Liver (tissue), 8 donors: ENCODE measurements at regions not wholly inside any gene's neighbourhood (a gene's known extent, or its start where the extent isn't known, plus 50 kb on each side); places are given as distances from the start of the nearest gene placed in this dataset.

ENCODE experiments used
- DNase-seq: peaks from one replicate; pipeline ENCODE4 v3.0.0-alpha.2; 2017; ENCODE audit warnings: low spot score
- H3K27ac ChIP-seq, 2 donors: one replicate each; pipeline ENCODE4 v1.7.0; 2013; ENCODE audit warnings: inconsistent platforms in 2 of 2, low read length in 2 of 2, control low read depth in 1 of 2, low read depth in 1 of 2, mild to moderate bottlenecking in 1 of 2
- H3K27me3 ChIP-seq, 4 donors: one replicate each; pipeline versions ENCODE4 v1.6.1 to v1.7.0; 2013; ENCODE audit warnings: low read length in 3 of 4, inconsistent platforms in 1 of 4, mild to moderate bottlenecking in 1 of 4, moderate library complexity in 1 of 4; ENCODE audit not compliant: control insufficient read depth in 4 of 4, insufficient read depth in 4 of 4
- H3K36me3 ChIP-seq, 4 donors: one replicate each; pipeline versions ENCODE4 v1.6.1 to v1.7.0; 2013; ENCODE audit warnings: low read length in 3 of 4, mild to moderate bottlenecking in 3 of 4, low read depth in 1 of 4, moderate library complexity in 1 of 4; ENCODE audit not compliant: control insufficient read depth in 4 of 4, insufficient read depth in 3 of 4
- H3K4me1 ChIP-seq, 4 donors: one replicate each; pipeline versions ENCODE4 v1.6.1 to v1.7.0; 2013; ENCODE audit warnings: low read length in 3 of 4, mild to moderate bottlenecking in 3 of 4, moderate library complexity in 1 of 4; ENCODE audit not compliant: control insufficient read depth in 4 of 4, insufficient read depth in 4 of 4
- H3K4me3 ChIP-seq, 3 donors: one replicate each; pipeline versions ENCODE4 v1.6.1 to v1.7.0; 2013; ENCODE audit warnings: low read length in 3 of 3, control low read depth in 1 of 3, low read depth in 1 of 3, mild to moderate bottlenecking in 1 of 3
- H3K9ac ChIP-seq, 2 donors: one replicate each; pipeline ENCODE4 v1.7.0; 2013; ENCODE audit warnings: low read length in 2 of 2, mild to moderate bottlenecking in 2 of 2, moderate library complexity in 2 of 2, control low read depth in 1 of 2, low read depth in 1 of 2
- H3K9me3 ChIP-seq, 4 donors: one replicate each; pipeline versions ENCODE4 v1.6.1 to v1.7.0; 2013; ENCODE audit warnings: low read length in 3 of 4; ENCODE audit not compliant: control insufficient read depth in 4 of 4
- CTCF ChIP-seq: fragments of 150-350 bp; IDR thresholded peaks from 2 replicates; pipeline ENCODE4 v1.5.1; 2017; ENCODE audit warnings: improper control_type of control experiment, low read depth, low read length; ENCODE audit not compliant: missing input control
- EGR1 ChIP-seq, 2 donors: IDR thresholded peaks; 2 replicates each; pipeline ENCODE4 v1.6.1; 2016 to 2018; ENCODE audit warnings: antibody characterized with exemption in 2 of 2, low read depth in 2 of 2
- FOXA1 ChIP-seq: IDR thresholded peaks from 2 replicates; pipeline ENCODE4 v1.6.1; 2016; ENCODE audit warnings: antibody characterized with exemption
- FOXA2 ChIP-seq: IDR thresholded peaks from 2 replicates; pipeline ENCODE4 v1.6.1; 2016; ENCODE audit warnings: antibody characterized with exemption
- HNF4A ChIP-seq, 2 donors: conservative IDR thresholded peaks; 2 replicates each; pipeline ENCODE4 v1.6.1; 2016; ENCODE audit warnings: antibody characterized with exemption in 2 of 2, mild to moderate bottlenecking in 2 of 2
- HNF4G ChIP-seq: IDR thresholded peaks from 2 replicates; pipeline ENCODE4 v1.6.1; 2016; ENCODE audit warnings: antibody characterized with exemption
- JUND ChIP-seq, 2 donors: IDR thresholded peaks; 2 replicates each; pipeline ENCODE4 v1.6.1; 2016; ENCODE audit warnings: antibody characterized with exemption in 2 of 2
- MAX ChIP-seq: IDR thresholded peaks from 2 replicates; pipeline ENCODE4 v1.6.1; 2016; ENCODE audit warnings: antibody characterized with exemption
- NR2F2 ChIP-seq: IDR thresholded peaks from 2 replicates; pipeline ENCODE4 v1.6.1; 2016; ENCODE audit warnings: antibody characterized with exemption
- RAD21 ChIP-seq, 2 donors: IDR thresholded peaks; 2 replicates each; pipeline ENCODE4 v1.6.1; 2016; ENCODE audit warnings: antibody characterized with exemption in 2 of 2, mild to moderate bottlenecking in 2 of 2
- REST ChIP-seq: IDR thresholded peaks from 2 replicates; pipeline ENCODE4 v1.6.1; 2016; ENCODE audit warnings: antibody characterized with exemption, mild to moderate bottlenecking
- SP1 ChIP-seq: IDR thresholded peaks from 2 replicates; pipeline ENCODE4 v1.6.1; 2018; ENCODE audit warnings: antibody characterized with exemption, mild to moderate bottlenecking
- TAF1 ChIP-seq: conservative IDR thresholded peaks from 2 replicates; pipeline ENCODE4 v1.6.1; 2016; ENCODE audit warnings: antibody characterized with exemption, mild to moderate bottlenecking
- YY1 ChIP-seq: IDR thresholded peaks from 2 replicates; pipeline ENCODE4 v1.6.1; 2016; ENCODE audit warnings: antibody characterized with exemption, mild to moderate bottlenecking
- ZBTB33 ChIP-seq: IDR thresholded peaks from 2 replicates; pipeline ENCODE4 v1.6.1; 2016; ENCODE audit warnings: antibody characterized with exemption
- WGBS: extraction: QIAGEN DNeasy Blood & Tissue Kit; methylation state at CpG from one replicate; pipeline ENCODE4 v1.1.7; 2013; 5-methylcytosine and 5-hydroxymethylcytosine counted together
- donor health status: healthy.
- donor health status: healthy.
- donor health status: healthy.
- donor health status: healthy.
- donor health status: healthy.

GRCh38 chr10:124157271-124157681 is 63.9 kb upstream of the CHST15 start:
- H3K4me3 ChIP-seq: no peak overlapping the region
- no peak overlapping the region for H3K9ac ChIP-seq
- TF ChIP-seq HNF4A (conservative IDR thresholded peaks at IDR 0.05) (no peak), FOXA1 (no peak), HNF4G (no peak), EGR1 (IDR thresholded peaks at IDR 0.05; ENCODE audit: low read depth in 2 of 2) (no peak), JUND (IDR thresholded peaks at IDR 0.05) (no peak), NR2F2 (no peak), REST (no peak), MAX (no peak), RAD21 (IDR thresholded peaks at IDR 0.05) (no peak), SP1 (no peak), TAF1 (no peak), YY1 (no peak), FOXA2 (no peak), ZBTB33 (no peak), CTCF (no peak)
- peaks cover 0 to 14% (median 5%) of the 10 kb centered on the region in 4 donors for H3K4me1 ChIP-seq
- no peaks in the 10 kb centered on the region for H3K36me3 ChIP-seq
- H3K9me3 ChIP-seq: no peaks in the 10 kb centered on the region
- peaks cover 0 to 7% (median 2%) of the 10 kb centered on the region in 4 donors for H3K27me3 ChIP-seq
- H3K27ac ChIP-seq: no peak overlapping the region
- no peak for DNase-seq
- WGBS: 83% methylated on average over 4 of the region's 4 CpGs

GRCh38 chr10:124156524-124157260 is 63.3 kb upstream of the CHST15 start:
- TF ChIP-seq NR2F2 (peak; percentile 56), FOXA1 (no peak)
- peak overlapping the region in 1 of 2 donors; percentile 6 for H3K27ac ChIP-seq
- H3K9ac ChIP-seq: no peak overlapping the region
- peaks cover 0 to 14% (median 5%) of the 10 kb centered on the region in 4 donors for H3K4me1 ChIP-seq
- H3K4me3 ChIP-seq: no peak overlapping the region
- H3K27me3 ChIP-seq: peaks cover 0 to 7% (median 2%) of the 10 kb centered on the region in 4 donors
- no peak for DNase-seq
- WGBS: 59% methylated on average over 17 of the region's 17 CpGs
- H3K36me3 ChIP-seq: no peaks in the 10 kb centered on the region
- no peaks in the 10 kb centered on the region for H3K9me3 ChIP-seq
